SK-N-SH (cell line): ENCODE measurements at regions not wholly inside any gene's neighbourhood (a gene's known extent, or its start where the extent isn't known, plus 50 kb on each side); places are given as distances from the start of the nearest gene placed in this dataset.

Source experiments
- CTCF ChIA-PET: fragments of 300-600, 350-600 bp; formaldehyde crosslinking; extraction: SDS; loops from one replicate; lab custom pipeline; 2021; lab: Yijun Ruan, JAX
- POLR2A ChIA-PET: fragments of 350-600 bp; sonication (Branson Sonifier 250); formaldehyde crosslinking; extraction: SDS; loops from one replicate; lab custom pipeline; 2020; ENCODE audit warnings: antibody characterized with exemption, inconsistent platforms; lab: Yijun Ruan, JAX
- DNase-seq: peaks from one replicate; pipeline ENCODE4 v3.0.0; 2012
- H2AFZ ChIP-seq: fragments of 200-600 bp; sonication (generic); 2 replicates; pipeline ENCODE4 v1.8.1; 2016; ENCODE audit warnings: antibody characterized with exemption, mild to moderate bottlenecking, low read depth
- H3F3A ChIP-seq: fragments of 200-600 bp; sonication (generic); replicated peaks from 2 replicates; pipeline ENCODE3; 2016; ENCODE audit warnings: antibody characterized with exemption, mild to moderate bottlenecking; ENCODE audit not compliant: insufficient read depth
- H3K27ac ChIP-seq, 2 experiments: fragments of 200-500 bp in 1 of 2; fragments of 200-600 bp in 1 of 2; sonication (Bioruptor generic) in 1 of 2; sonication (generic), shearing (Covaris generic) in 1 of 2; 2 replicates each; pipeline versions ENCODE4 v1.5.1 to v1.6.1; 2014 to 2016; ENCODE audit warnings: low read depth in 2 of 2, inconsistent platforms in 1 of 2, low read length in 1 of 2, mild to moderate bottlenecking in 1 of 2, mixed read lengths in 1 of 2
- H3K27me3 ChIP-seq: fragments of 200-600 bp; sonication (generic), shearing (Covaris generic); 2 replicates; pipeline ENCODE4 v1.6.1; 2016; ENCODE audit warnings: mixed run types; ENCODE audit not compliant: insufficient read depth
- H3K36me3 ChIP-seq, 2 experiments: fragments of 200-500 bp in 1 of 2; fragments of 200-600 bp in 1 of 2; sonication (Bioruptor generic) in 1 of 2; sonication (generic) in 1 of 2; replicated peaks in 1 of 2; 2 replicates each; pipeline versions ENCODE3 to v1.5.1; 2014 to 2016; ENCODE audit warnings: low read length in 1 of 2, mild to moderate bottlenecking in 1 of 2; ENCODE audit not compliant: insufficient read depth in 2 of 2, control insufficient read depth in 1 of 2
- H3K4me1 ChIP-seq, 2 experiments: fragments of 200-500 bp in 1 of 2; fragments of 200-600 bp in 1 of 2; sonication (Bioruptor generic) in 1 of 2; sonication (generic), shearing (Covaris generic) in 1 of 2; 2 replicates each; pipeline versions ENCODE4 v1.5.1 to v1.6.1; 2014 to 2016; ENCODE audit warnings: low read depth in 1 of 2, low read length in 1 of 2, mixed run types in 1 of 2; ENCODE audit not compliant: insufficient read depth in 2 of 2, control insufficient read depth in 1 of 2
- H3K4me2 ChIP-seq: fragments of 200-600 bp; sonication (generic), shearing (Covaris generic); 2 replicates; pipeline ENCODE4 v1.6.1; 2017; ENCODE audit warnings: mixed run types
- H3K4me3 ChIP-seq, 2 experiments: fragments of 200-500 bp in 1 of 2; fragments of 200-600 bp in 1 of 2; sonication (Bioruptor generic) in 1 of 2; sonication (generic), shearing (Covaris generic) in 1 of 2; 2 replicates each; pipeline versions ENCODE4 v1.5.1 to v1.8.1; 2014 to 2016; ENCODE audit warnings: low read depth in 2 of 2, inconsistent platforms in 1 of 2, low read length in 1 of 2, mild to moderate bottlenecking in 1 of 2, mixed read lengths in 1 of 2, moderate library complexity in 1 of 2
- H3K79me2 ChIP-seq: fragments of 200-600 bp; sonication (generic); 2 replicates; pipeline ENCODE4 v1.8.1; 2017; ENCODE audit warnings: mild to moderate bottlenecking; ENCODE audit not compliant: insufficient read depth
- H3K9ac ChIP-seq: fragments of 200-600 bp; sonication (generic); 2 replicates; pipeline ENCODE4 v1.6.1; 2017; ENCODE audit warnings: mixed run types
- H3K9me2 ChIP-seq: fragments of 200-600 bp; sonication (generic); 2 replicates; pipeline ENCODE4 v1.6.1; 2017; ENCODE audit warnings: mixed run types
- H3K9me3 ChIP-seq: fragments of 200-600 bp; sonication (generic); 2 replicates; pipeline ENCODE4 v1.6.1; 2017; ENCODE audit warnings: mixed run types, mild to moderate bottlenecking, moderate library complexity
- H4K20me1 ChIP-seq: fragments of 200-600 bp; sonication (generic); 2 replicates; pipeline ENCODE4 v1.6.1; 2017; ENCODE audit warnings: mild to moderate bottlenecking, mixed run types; ENCODE audit not compliant: insufficient read depth
- EP300 ChIP-seq, 2 experiments: IDR thresholded peaks; 2 replicates each; pipeline versions ENCODE4 v1.4.0 to v1.6.1; 2012; ENCODE audit warnings: borderline replicate concordance in 1 of 2, low read depth in 1 of 2, low read length in 1 of 2
- FOSL2 ChIP-seq: IDR thresholded peaks from 2 replicates; pipeline ENCODE4 v1.4.0; 2012; ENCODE audit warnings: low read depth, mild to moderate bottlenecking, moderate library complexity, borderline replicate concordance
- FOXM1 ChIP-seq: IDR thresholded peaks from 2 replicates; pipeline ENCODE4 v1.4.0; 2012; ENCODE audit warnings: low read depth, mild to moderate bottlenecking
- GABPA ChIP-seq: IDR thresholded peaks from 2 replicates; pipeline ENCODE4 v1.4.0; 2012; ENCODE audit warnings: low read depth, mild to moderate bottlenecking
- GATA2 ChIP-seq: sonication (generic); formaldehyde crosslinking; IDR thresholded peaks from 2 replicates; pipeline ENCODE4 v1.5.0; 2020; ENCODE audit warnings: mild to moderate bottlenecking, missing genetic modification reagents
- JUND ChIP-seq: IDR thresholded peaks from 2 replicates; pipeline ENCODE4 v1.4.0; 2012
- MEF2A ChIP-seq: IDR thresholded peaks from 2 replicates; pipeline ENCODE4 v1.4.0; 2012; ENCODE audit warnings: low read depth, borderline replicate concordance
- MXI1 ChIP-seq: IDR thresholded peaks from 2 replicates; pipeline ENCODE4 v1.6.1; 2012; ENCODE audit warnings: mild to moderate bottlenecking, low read depth, low read length, improper control_type of control experiment
- NFIC ChIP-seq: IDR thresholded peaks from 2 replicates; pipeline ENCODE4 v1.4.0; 2012; ENCODE audit warnings: borderline replicate concordance
- NRF1 ChIP-seq: IDR thresholded peaks from 2 replicates; pipeline ENCODE4 v1.6.1; 2012; ENCODE audit warnings: low read depth, mild to moderate bottlenecking, low read length
- POLR2AphosphoS5 ChIP-seq: IDR thresholded peaks from 2 replicates; pipeline ENCODE4 v1.6.1; 2012; ENCODE audit warnings: low read depth, low read length
- RAD21 ChIP-seq: IDR thresholded peaks from 2 replicates; pipeline ENCODE4 v1.6.1; 2012; ENCODE audit warnings: mild to moderate bottlenecking, low read length
- RFX5 ChIP-seq: IDR thresholded peaks from 2 replicates; pipeline ENCODE4 v1.6.1; 2012; ENCODE audit warnings: mild to moderate bottlenecking, improper control_type of control experiment, low read length
- SMC3 ChIP-seq: IDR thresholded peaks from 2 replicates; pipeline ENCODE4 v1.6.1; 2012; ENCODE audit warnings: low read depth, low read length, improper control_type of control experiment
- YY1 ChIP-seq: IDR thresholded peaks from 2 replicates; pipeline ENCODE4 v1.4.0; 2012; ENCODE audit warnings: low read depth, mild to moderate bottlenecking
- WGBS: methylation state at CpG from one replicate; pipeline ENCODE4 v1.1.6; 2017; ENCODE audit warnings: low lambda C conversion rate; 5-methylcytosine and 5-hydroxymethylcytosine counted together
- TF ChIP-seq, protein P1 (sequence below): IDR thresholded peaks from 2 replicates; pipeline ENCODE4 v1.4.0; 2012; ENCODE audit warnings: low read depth, borderline replicate concordance
- TF ChIP-seq, protein P2 (sequence below): fragments of 200-600 bp; sonication (generic); IDR thresholded peaks from 2 replicates; pipeline ENCODE4 v1.6.1; 2017; ENCODE audit warnings: antibody characterized with exemption, mild to moderate bottlenecking, moderate library complexity
- TF ChIP-seq, protein P3 (sequence below): fragments of 150-350 bp; IDR thresholded peaks from 2 replicates; pipeline ENCODE4 v1.6.1; 2017; ENCODE audit warnings: antibody characterized with exemption, low read length, low read depth, borderline replicate concordance
- TF ChIP-seq, protein P4 (sequence below): IDR thresholded peaks from 2 replicates; pipeline ENCODE4 v1.6.1; 2012; ENCODE audit warnings: mild to moderate bottlenecking, low read depth, low read length, moderate library complexity
- TF ChIP-seq, protein P5 (sequence below): IDR thresholded peaks from 2 replicates; pipeline ENCODE4 v1.4.0; 2012; ENCODE audit warnings: low read depth, borderline replicate concordance

DNA sequence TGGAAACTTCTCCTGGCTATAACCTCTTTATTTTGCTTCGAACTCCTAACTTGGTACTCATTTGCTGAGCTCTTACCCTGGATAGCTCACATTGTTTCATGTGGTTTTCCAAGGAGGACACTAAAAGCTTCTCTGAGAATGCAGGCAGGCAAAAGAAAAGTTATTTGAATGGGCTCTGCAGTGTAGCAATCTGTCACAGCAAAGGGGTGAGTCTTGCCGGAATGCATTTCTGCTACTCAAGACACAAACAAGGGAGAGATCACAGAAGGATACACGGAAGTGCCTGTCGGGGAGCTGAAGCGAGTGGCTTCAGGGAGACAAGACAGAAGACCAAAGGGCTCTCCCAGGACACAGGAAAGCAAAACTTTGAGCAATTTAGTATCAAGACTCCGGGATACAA, 265.4 kb downstream of the SS18 start:
- Histone ChIP-seq H3K79me2 (no peaks in the 10 kb centered on the region), H3F3A (peaks cover 8% of the 10 kb centered on the region), H3K9ac (no peak overlapping the region), H3K27me3 (no peaks in the 10 kb centered on the region), H3K36me3 (no peaks in the 10 kb centered on the region)
- ChIA-PET POLR2A (no interaction called here), CTCF (interaction anchor here (0.6 to 1.5 kb wide), 2 partner anchors 9 to 322 kb away, joined by 3 to 4 read pairs; no protein-coding TSS in a partner anchor)
- TF ChIP-seq POLR2AphosphoS5 (no peak), FOXM1 (no peak), FOSL2 (no peak), NFIC (no peak), RFX5 (no peak), RAD21 (no peak), MXI1 (no peak), NRF1 (no peak), YY1 (no peak), EP300 (IDR thresholded peaks at IDR 0.05; ENCODE audit: borderline replicate concordance in 1 of 2, low read depth in 1 of 2, low read length in 1 of 2) (no peak), GABPA (no peak), JUND (no peak), GATA2 (CRISPR knock-in tag) (no peak), SMC3 (no peak), MEF2A (no peak)
- TF ChIP-seq, protein P1, sequence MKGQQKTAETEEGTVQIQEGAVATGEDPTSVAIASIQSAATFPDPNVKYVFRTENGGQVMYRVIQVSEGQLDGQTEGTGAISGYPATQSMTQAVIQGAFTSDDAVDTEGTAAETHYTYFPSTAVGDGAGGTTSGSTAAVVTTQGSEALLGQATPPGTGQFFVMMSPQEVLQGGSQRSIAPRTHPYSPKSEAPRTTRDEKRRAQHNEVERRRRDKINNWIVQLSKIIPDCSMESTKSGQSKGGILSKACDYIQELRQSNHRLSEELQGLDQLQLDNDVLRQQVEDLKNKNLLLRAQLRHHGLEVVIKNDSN, result no peak
- TF ChIP-seq, protein P2, sequence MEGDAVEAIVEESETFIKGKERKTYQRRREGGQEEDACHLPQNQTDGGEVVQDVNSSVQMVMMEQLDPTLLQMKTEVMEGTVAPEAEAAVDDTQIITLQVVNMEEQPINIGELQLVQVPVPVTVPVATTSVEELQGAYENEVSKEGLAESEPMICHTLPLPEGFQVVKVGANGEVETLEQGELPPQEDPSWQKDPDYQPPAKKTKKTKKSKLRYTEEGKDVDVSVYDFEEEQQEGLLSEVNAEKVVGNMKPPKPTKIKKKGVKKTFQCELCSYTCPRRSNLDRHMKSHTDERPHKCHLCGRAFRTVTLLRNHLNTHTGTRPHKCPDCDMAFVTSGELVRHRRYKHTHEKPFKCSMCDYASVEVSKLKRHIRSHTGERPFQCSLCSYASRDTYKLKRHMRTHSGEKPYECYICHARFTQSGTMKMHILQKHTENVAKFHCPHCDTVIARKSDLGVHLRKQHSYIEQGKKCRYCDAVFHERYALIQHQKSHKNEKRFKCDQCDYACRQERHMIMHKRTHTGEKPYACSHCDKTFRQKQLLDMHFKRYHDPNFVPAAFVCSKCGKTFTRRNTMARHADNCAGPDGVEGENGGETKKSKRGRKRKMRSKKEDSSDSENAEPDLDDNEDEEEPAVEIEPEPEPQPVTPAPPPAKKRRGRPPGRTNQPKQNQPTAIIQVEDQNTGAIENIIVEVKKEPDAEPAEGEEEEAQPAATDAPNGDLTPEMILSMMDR, result no peak
- TF ChIP-seq, protein P3, sequence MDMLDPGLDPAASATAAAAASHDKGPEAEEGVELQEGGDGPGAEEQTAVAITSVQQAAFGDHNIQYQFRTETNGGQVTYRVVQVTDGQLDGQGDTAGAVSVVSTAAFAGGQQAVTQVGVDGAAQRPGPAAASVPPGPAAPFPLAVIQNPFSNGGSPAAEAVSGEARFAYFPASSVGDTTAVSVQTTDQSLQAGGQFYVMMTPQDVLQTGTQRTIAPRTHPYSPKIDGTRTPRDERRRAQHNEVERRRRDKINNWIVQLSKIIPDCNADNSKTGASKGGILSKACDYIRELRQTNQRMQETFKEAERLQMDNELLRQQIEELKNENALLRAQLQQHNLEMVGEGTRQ, result no peak
- TF ChIP-seq, protein P4, sequence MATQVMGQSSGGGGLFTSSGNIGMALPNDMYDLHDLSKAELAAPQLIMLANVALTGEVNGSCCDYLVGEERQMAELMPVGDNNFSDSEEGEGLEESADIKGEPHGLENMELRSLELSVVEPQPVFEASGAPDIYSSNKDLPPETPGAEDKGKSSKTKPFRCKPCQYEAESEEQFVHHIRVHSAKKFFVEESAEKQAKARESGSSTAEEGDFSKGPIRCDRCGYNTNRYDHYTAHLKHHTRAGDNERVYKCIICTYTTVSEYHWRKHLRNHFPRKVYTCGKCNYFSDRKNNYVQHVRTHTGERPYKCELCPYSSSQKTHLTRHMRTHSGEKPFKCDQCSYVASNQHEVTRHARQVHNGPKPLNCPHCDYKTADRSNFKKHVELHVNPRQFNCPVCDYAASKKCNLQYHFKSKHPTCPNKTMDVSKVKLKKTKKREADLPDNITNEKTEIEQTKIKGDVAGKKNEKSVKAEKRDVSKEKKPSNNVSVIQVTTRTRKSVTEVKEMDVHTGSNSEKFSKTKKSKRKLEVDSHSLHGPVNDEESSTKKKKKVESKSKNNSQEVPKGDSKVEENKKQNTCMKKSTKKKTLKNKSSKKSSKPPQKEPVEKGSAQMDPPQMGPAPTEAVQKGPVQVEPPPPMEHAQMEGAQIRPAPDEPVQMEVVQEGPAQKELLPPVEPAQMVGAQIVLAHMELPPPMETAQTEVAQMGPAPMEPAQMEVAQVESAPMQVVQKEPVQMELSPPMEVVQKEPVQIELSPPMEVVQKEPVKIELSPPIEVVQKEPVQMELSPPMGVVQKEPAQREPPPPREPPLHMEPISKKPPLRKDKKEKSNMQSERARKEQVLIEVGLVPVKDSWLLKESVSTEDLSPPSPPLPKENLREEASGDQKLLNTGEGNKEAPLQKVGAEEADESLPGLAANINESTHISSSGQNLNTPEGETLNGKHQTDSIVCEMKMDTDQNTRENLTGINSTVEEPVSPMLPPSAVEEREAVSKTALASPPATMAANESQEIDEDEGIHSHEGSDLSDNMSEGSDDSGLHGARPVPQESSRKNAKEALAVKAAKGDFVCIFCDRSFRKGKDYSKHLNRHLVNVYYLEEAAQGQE, result no peak
- TF ChIP-seq, protein P5, sequence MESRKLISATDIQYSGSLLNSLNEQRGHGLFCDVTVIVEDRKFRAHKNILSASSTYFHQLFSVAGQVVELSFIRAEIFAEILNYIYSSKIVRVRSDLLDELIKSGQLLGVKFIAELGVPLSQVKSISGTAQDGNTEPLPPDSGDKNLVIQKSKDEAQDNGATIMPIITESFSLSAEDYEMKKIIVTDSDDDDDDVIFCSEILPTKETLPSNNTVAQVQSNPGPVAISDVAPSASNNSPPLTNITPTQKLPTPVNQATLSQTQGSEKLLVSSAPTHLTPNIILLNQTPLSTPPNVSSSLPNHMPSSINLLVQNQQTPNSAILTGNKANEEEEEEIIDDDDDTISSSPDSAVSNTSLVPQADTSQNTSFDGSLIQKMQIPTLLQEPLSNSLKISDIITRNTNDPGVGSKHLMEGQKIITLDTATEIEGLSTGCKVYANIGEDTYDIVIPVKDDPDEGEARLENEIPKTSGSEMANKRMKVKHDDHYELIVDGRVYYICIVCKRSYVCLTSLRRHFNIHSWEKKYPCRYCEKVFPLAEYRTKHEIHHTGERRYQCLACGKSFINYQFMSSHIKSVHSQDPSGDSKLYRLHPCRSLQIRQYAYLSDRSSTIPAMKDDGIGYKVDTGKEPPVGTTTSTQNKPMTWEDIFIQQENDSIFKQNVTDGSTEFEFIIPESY, result no peak
- TF ChIP-seq, all 33 proteins: peak for 0
- Histone ChIP-seq H4K20me1 (no peaks in the 10 kb centered on the region), H3K9me2 (no peaks in the 10 kb centered on the region), H3K27ac (no peak overlapping the region), H3K9me3 (no peaks in the 10 kb centered on the region), H3K4me3 (no peak overlapping the region), H3K4me1 (peaks cover 13 to 30% of the 10 kb centered on the region in 2 experiments; a peak in 3 of 4 replicates), H3K4me2 (no peak overlapping the region), H2AFZ (no peak overlapping the region; the same call in 1 of the 2 replicates)
- DNase-seq, result no peak
- WGBS, result 88% methylated on average over 6 of the region's 6 CpGs
